ENCODE measurements at regions not wholly inside any gene's neighbourhood (a gene's known extent, or its start where the extent isn't known, plus 50 kb on each side); places are given as distances from the start of the nearest gene placed in this dataset.
"Not testable (repeated sequence)": the region's sequence is repeated elsewhere in the genome, so short reads cannot be mapped to it uniquely, and the experiment has no call there.

GRCh38 chr7:109549471-109550193, 980.0 kb downstream of the DNAJB9 start:
- Mint-ChIP-seq H3K27me3 (no peaks in the 10 kb centered on the region), H3K4me1 (no peaks in the 10 kb centered on the region), H3K36me3 (no peaks in the 10 kb centered on the region), H3K27ac (no peak overlapping the region), H3K9me3 (peaks cover 13% of the 10 kb centered on the region), H3K4me3 (no peak overlapping the region)
- DNase-seq, result no peak
- CTCF ChIA-PET, result no interaction called here

GRCh38 chr7:109552017-109552416, 982.3 kb downstream of the DNAJB9 start:
- H3K9me3 Mint-ChIP-seq, result peaks cover 15% of the 10 kb centered on the region
- H3K4me1 Mint-ChIP-seq, result no peaks in the 10 kb centered on the region
- H3K4me3 Mint-ChIP-seq, result no peak overlapping the region
- no peak for DNase-seq
- no peaks in the 10 kb centered on the region for H3K27me3 Mint-ChIP-seq
- no peak overlapping the region for H3K27ac Mint-ChIP-seq
- CTCF ChIA-PET, result no interaction called here
- H3K36me3 Mint-ChIP-seq, result no peaks in the 10 kb centered on the region

GRCh38 chr7:109577265-109577664, 1007.6 kb downstream of the DNAJB9 start:
- H3K27ac Mint-ChIP-seq, result no peak overlapping the region
- DNase-seq, result no peak
- H3K4me1 Mint-ChIP-seq, result no peaks in the 10 kb centered on the region
- no peak overlapping the region for H3K4me3 Mint-ChIP-seq
- CTCF ChIA-PET, result no interaction called here
- H3K9me3 Mint-ChIP-seq, result no peaks in the 10 kb centered on the region
- no peaks in the 10 kb centered on the region for H3K36me3 Mint-ChIP-seq
- H3K27me3 Mint-ChIP-seq, result no peaks in the 10 kb centered on the region

GRCh38 chr7:109579901-109580300, 1010.2 kb downstream of the DNAJB9 start:
- Mint-ChIP-seq H3K4me1 (no peaks in the 10 kb centered on the region), H3K4me3 (no peak overlapping the region), H3K9me3 (peaks cover 7% of the 10 kb centered on the region), H3K27me3 (no peaks in the 10 kb centered on the region), H3K36me3 (no peaks in the 10 kb centered on the region), H3K27ac (no peak overlapping the region)
- CTCF ChIA-PET, result no interaction called here
- DNase-seq, result no peak

- CTCF ChIA-PET, result no interaction called here
- Mint-ChIP-seq H3K27ac (no peak overlapping the region), H3K4me3 (no peak overlapping the region), H3K36me3 (no peaks in the 10 kb centered on the region), H3K27me3 (no peaks in the 10 kb centered on the region), H3K4me1 (no peaks in the 10 kb centered on the region), H3K9me3 (peaks cover 11% of the 10 kb centered on the region)
- no peak for DNase-seq
Observed at GRCh38 chr7:109582211-109582610, 1012.5 kb downstream of the DNAJB9 start.

- H3K27ac Mint-ChIP-seq, CTCF ChIA-PET, H3K9me3 Mint-ChIP-seq, H3K27me3 Mint-ChIP-seq, H3K4me1 Mint-ChIP-seq, H3K36me3 Mint-ChIP-seq, DNase-seq, H3K4me3 Mint-ChIP-seq: not testable (repeated sequence)
Observed at GRCh38 chr7:109596948-109597347, 1027.3 kb downstream of the DNAJB9 start.

GRCh38 chr7:109611656-109612055, 1042.0 kb downstream of the DNAJB9 start:
- no peak for DNase-seq
- Mint-ChIP-seq H3K27me3 (no peaks in the 10 kb centered on the region), H3K36me3 (no peaks in the 10 kb centered on the region), H3K4me1 (no peaks in the 10 kb centered on the region), H3K9me3 (peaks cover 3% of the 10 kb centered on the region), H3K4me3 (no peak overlapping the region), H3K27ac (no peak overlapping the region)
- CTCF ChIA-PET, result no interaction called here

- CTCF ChIA-PET, result no interaction called here
- Mint-ChIP-seq H3K36me3 (no peaks in the 10 kb centered on the region), H3K4me3 (no peak overlapping the region), H3K9me3 (peaks cover 3% of the 10 kb centered on the region), H3K27me3 (no peaks in the 10 kb centered on the region), H3K4me1 (no peaks in the 10 kb centered on the region), H3K27ac (no peak overlapping the region)
- DNase-seq, result no peak
Observed at GRCh38 chr7:109616551-109617069, 1046.9 kb downstream of the DNAJB9 start.

- no peaks in the 10 kb centered on the region for H3K36me3 Mint-ChIP-seq
- no peak for DNase-seq
- no peak overlapping the region for H3K27ac Mint-ChIP-seq
- CTCF ChIA-PET, result no interaction called here
- H3K4me3 Mint-ChIP-seq, result no peak overlapping the region
- H3K4me1 Mint-ChIP-seq, result no peaks in the 10 kb centered on the region
- no peaks in the 10 kb centered on the region for H3K9me3 Mint-ChIP-seq
- H3K27me3 Mint-ChIP-seq, result no peaks in the 10 kb centered on the region
Observed at GRCh38 chr7:109622320-109622719, 1052.6 kb downstream of the DNAJB9 start.

GRCh38 chr7:109632890-109633289, 1063.2 kb downstream of the DNAJB9 start:
- DNase-seq, H3K4me1 Mint-ChIP-seq, H3K4me3 Mint-ChIP-seq, H3K36me3 Mint-ChIP-seq, H3K9me3 Mint-ChIP-seq, CTCF ChIA-PET, H3K27me3 Mint-ChIP-seq, H3K27ac Mint-ChIP-seq: not testable (repeated sequence)

- Mint-ChIP-seq H3K27me3 (no peaks in the 10 kb centered on the region), H3K36me3 (no peaks in the 10 kb centered on the region), H3K4me1 (no peaks in the 10 kb centered on the region), H3K4me3 (no peak overlapping the region), H3K27ac (no peak overlapping the region), H3K9me3 (peaks cover 5% of the 10 kb centered on the region)
- CTCF ChIA-PET, result no interaction called here
- no peak for DNase-seq
Observed at GRCh38 chr7:109635374-109635773, 1065.7 kb downstream of the DNAJB9 start.

GRCh38 chr7:109637428-109637990, 1067.8 kb downstream of the DNAJB9 start:
- Mint-ChIP-seq H3K27me3 (no peaks in the 10 kb centered on the region), H3K27ac (no peak overlapping the region), H3K4me1 (no peaks in the 10 kb centered on the region), H3K4me3 (no peak overlapping the region), H3K9me3 (peaks cover 2% of the 10 kb centered on the region), H3K36me3 (no peaks in the 10 kb centered on the region)
- no peak for DNase-seq
- CTCF ChIA-PET, result no interaction called here

GRCh38 chr7:109638321-109638720, 1068.6 kb downstream of the DNAJB9 start:
- Mint-ChIP-seq H3K9me3 (no peaks in the 10 kb centered on the region), H3K27me3 (no peaks in the 10 kb centered on the region), H3K27ac (no peak overlapping the region), H3K4me3 (no peak overlapping the region), H3K36me3 (no peaks in the 10 kb centered on the region), H3K4me1 (no peaks in the 10 kb centered on the region)
- no peak for DNase-seq
- CTCF ChIA-PET, result no interaction called here

- H3K36me3 Mint-ChIP-seq, result no peaks in the 10 kb centered on the region
- no peak overlapping the region for H3K27ac Mint-ChIP-seq
- no peaks in the 10 kb centered on the region for H3K9me3 Mint-ChIP-seq
- CTCF ChIA-PET, result no interaction called here
- no peak for DNase-seq
- no peak overlapping the region for H3K4me3 Mint-ChIP-seq
- H3K27me3 Mint-ChIP-seq, result no peaks in the 10 kb centered on the region
- H3K4me1 Mint-ChIP-seq, result no peaks in the 10 kb centered on the region
Observed at GRCh38 chr7:109639561-109639960, 1069.9 kb downstream of the DNAJB9 start.

- Mint-ChIP-seq H3K4me3 (no peak overlapping the region), H3K4me1 (no peaks in the 10 kb centered on the region), H3K36me3 (no peaks in the 10 kb centered on the region), H3K9me3 (peaks cover 3% of the 10 kb centered on the region), H3K27me3 (no peaks in the 10 kb centered on the region), H3K27ac (no peak overlapping the region)
- DNase-seq, result no peak
- CTCF ChIA-PET, result no interaction called here
Observed at GRCh38 chr7:109641445-109641844, 1071.8 kb downstream of the DNAJB9 start.

Measured in activated naive CD4-positive, alpha-beta T cell treated with anti-CD3 and anti-CD28 coated beads, Interleukin-2, amount 10 ng/mL, durations not matched to agents 7 days and 5 days (primary cell).